ENCODE measurements at regions not wholly inside any gene's neighbourhood (a gene's known extent, or its start where the extent isn't known, plus 50 kb on each side); places are given as distances from the start of the nearest gene placed in this dataset.

DNA sequence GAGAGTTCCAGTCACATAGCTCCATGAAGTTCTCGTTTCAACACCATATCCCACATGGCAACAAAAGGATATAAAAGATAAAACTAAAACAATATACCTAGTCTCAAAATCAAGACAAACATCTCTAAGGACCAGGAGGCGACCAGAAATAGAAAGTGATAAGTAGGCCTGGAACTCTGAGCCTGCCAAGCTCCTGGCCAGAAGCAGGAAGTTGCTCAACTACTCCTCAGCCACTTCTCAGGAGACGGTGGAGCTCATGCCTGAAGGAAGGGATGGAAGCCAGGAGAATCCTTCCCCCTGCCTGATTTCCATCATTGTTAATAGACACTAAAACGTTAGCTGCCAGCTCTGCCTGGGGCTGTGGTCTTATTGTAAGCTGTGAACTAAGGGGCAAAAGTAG is 94.7 kb downstream of the DISP1 start:
- H4K20me1 ChIP-seq (replicated peaks; ENCODE audit: control insufficient read depth, insufficient read depth, low read length), result no peaks in the 10 kb centered on the region; the same call in 1 of the 2 replicates
- intact Hi-C loops (cut with micrococcal nuclease) (no loop called here), in situ Hi-C loops (cut with MboI) (no loop called here)
- H2AFZ ChIP-seq (ENCODE audit: low read depth, low read length), result no peak overlapping the region
- ATAC-seq (no peak), FAIRE-seq (no peak), DNase-seq (ENCODE audit: extremely low read depth in 1 of 4, low spot score in 3 of 4) (no peak)
- H3K9me3 ChIP-seq (replicated peaks; ENCODE audit: control insufficient read depth, insufficient read depth, low read depth, low read length), result no peaks in the 10 kb centered on the region
- H3K79me2 ChIP-seq (ENCODE audit: control insufficient read depth, insufficient read depth, low read length), result no peaks in the 10 kb centered on the region
- no peaks in the 10 kb centered on the region for H3K36me3 ChIP-seq (ENCODE audit: control insufficient read depth, insufficient read depth, low read length)
- no peak overlapping the region for H3K4me3 ChIP-seq
- no peak overlapping the region for H3K4me2 ChIP-seq (ENCODE audit: insufficient read depth, low read length)
- POLR2A ChIA-PET, result interaction anchor here (0.9 kb wide), 1 partner anchor 14 kb away, joined by 3 read pairs; no protein-coding TSS in a partner anchor
- H3K27me3 ChIP-seq (ENCODE audit: control insufficient read depth in 2 of 2, insufficient read depth in 2 of 2, low read length in 2 of 2), result no peaks in the 10 kb centered on the region
- H3K9me1 ChIP-seq (ENCODE audit: control insufficient read depth, insufficient read depth, low read length), result no peaks in the 10 kb centered on the region
- 0% methylated on average over 4 of the region's 4 CpGs for WGBS (ENCODE audit: insufficient coverage, low coverage, missing lambda C conversion rate)
- no TSS peak for BruUV-seq (replicated peaks)
- no peak overlapping the region for H3K9ac ChIP-seq (ENCODE audit: insufficient read depth in 1 of 2, low read depth in 2 of 2, low read length in 2 of 2)
- no peak for TF ChIP-seq TCF7 (IDR thresholded peaks at IDR 0.05; ENCODE audit: borderline replicate concordance)
- TF ChIP-seq HEY1 (CRISPR knock-in tag; IDR thresholded peaks at IDR 0.05; ENCODE audit: borderline replicate concordance), result no peak
- no peak for TF ChIP-seq PURB (CRISPR knock-in tag; IDR thresholded peaks at IDR 0.05; ENCODE audit: low read depth)
- TF ChIP-seq SIRT6 (IDR thresholded peaks at IDR 0.05; ENCODE audit: low read depth, low read length), result no peak
- TF ChIP-seq NR3C1 (CRISPR knock-in tag; IDR thresholded peaks at IDR 0.05), result no peak
- TF ChIP-seq, protein P1, sequence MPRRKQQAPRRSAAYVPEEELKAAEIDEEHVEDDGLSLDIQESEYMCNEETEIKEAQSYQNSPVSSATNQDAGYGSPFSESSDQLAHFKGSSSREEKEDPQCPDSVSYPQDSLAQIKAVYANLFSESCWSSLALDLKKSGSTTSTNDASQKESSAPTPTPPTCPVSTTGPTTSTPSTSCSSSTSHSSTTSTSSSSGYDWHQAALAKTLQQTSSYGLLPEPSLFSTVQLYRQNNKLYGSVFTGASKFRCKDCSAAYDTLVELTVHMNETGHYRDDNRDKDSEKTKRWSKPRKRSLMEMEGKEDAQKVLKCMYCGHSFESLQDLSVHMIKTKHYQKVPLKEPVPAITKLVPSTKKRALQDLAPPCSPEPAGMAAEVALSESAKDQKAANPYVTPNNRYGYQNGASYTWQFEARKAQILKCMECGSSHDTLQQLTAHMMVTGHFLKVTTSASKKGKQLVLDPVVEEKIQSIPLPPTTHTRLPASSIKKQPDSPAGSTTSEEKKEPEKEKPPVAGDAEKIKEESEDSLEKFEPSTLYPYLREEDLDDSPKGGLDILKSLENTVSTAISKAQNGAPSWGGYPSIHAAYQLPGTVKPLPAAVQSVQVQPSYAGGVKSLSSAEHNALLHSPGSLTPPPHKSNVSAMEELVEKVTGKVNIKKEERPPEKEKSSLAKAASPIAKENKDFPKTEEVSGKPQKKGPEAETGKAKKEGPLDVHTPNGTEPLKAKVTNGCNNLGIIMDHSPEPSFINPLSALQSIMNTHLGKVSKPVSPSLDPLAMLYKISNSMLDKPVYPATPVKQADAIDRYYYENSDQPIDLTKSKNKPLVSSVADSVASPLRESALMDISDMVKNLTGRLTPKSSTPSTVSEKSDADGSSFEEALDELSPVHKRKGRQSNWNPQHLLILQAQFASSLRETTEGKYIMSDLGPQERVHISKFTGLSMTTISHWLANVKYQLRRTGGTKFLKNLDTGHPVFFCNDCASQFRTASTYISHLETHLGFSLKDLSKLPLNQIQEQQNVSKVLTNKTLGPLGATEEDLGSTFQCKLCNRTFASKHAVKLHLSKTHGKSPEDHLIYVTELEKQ (CRISPR knock-in tag; IDR thresholded peaks at IDR 0.05), result no peak
- no peak for TF ChIP-seq EP300 (IDR thresholded peaks at IDR 0.05; ENCODE audit: low read length)
- TF ChIP-seq, protein P2, sequence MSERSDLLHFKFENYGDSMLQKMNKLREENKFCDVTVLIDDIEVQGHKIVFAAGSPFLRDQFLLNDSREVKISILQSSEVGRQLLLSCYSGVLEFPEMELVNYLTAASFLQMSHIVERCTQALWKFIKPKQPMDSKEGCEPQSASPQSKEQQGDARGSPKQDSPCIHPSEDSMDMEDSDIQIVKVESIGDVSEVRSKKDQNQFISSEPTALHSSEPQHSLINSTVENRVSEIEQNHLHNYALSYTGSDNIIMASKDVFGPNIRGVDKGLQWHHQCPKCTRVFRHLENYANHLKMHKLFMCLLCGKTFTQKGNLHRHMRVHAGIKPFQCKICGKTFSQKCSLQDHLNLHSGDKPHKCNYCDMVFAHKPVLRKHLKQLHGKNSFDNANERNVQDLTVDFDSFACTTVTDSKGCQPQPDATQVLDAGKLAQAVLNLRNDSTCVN (CRISPR knock-in tag; IDR thresholded peaks at IDR 0.05), result no peak
- TF ChIP-seq DACH1 (IDR thresholded peaks at IDR 0.05; ENCODE audit: partially characterized antibody), result no peak
- TF ChIP-seq, protein P3, sequence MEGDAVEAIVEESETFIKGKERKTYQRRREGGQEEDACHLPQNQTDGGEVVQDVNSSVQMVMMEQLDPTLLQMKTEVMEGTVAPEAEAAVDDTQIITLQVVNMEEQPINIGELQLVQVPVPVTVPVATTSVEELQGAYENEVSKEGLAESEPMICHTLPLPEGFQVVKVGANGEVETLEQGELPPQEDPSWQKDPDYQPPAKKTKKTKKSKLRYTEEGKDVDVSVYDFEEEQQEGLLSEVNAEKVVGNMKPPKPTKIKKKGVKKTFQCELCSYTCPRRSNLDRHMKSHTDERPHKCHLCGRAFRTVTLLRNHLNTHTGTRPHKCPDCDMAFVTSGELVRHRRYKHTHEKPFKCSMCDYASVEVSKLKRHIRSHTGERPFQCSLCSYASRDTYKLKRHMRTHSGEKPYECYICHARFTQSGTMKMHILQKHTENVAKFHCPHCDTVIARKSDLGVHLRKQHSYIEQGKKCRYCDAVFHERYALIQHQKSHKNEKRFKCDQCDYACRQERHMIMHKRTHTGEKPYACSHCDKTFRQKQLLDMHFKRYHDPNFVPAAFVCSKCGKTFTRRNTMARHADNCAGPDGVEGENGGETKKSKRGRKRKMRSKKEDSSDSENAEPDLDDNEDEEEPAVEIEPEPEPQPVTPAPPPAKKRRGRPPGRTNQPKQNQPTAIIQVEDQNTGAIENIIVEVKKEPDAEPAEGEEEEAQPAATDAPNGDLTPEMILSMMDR (IDR thresholded peaks at IDR 0.05 in 2 of 3, conservative IDR thresholded peaks at IDR 0.05 in 1 of 3; ENCODE audit: insufficient read depth in 2 of 3, low read depth in 1 of 3, low read length in 3 of 3), result no peak
- TF ChIP-seq ATF1 (CRISPR knock-in tag; IDR thresholded peaks at IDR 0.05), result no peak
- TF ChIP-seq ATF1 (tag; IDR thresholded peaks at IDR 0.05), result no peak
- no peak for TF ChIP-seq KDM2B (CRISPR knock-in tag; IDR thresholded peaks at IDR 0.05)
- no peak for TF ChIP-seq ZNF445 (CRISPR knock-in tag; IDR thresholded peaks at IDR 0.05; ENCODE audit: low read depth)
- TF ChIP-seq RNF2 (IDR thresholded peaks at IDR 0.05), result no peak
- TF ChIP-seq BRF1 (IDR thresholded peaks at IDR 0.05; ENCODE audit: borderline replicate concordance, extremely low read depth, insufficient read length), result no peak
- no peak overlapping the region for H3K27ac ChIP-seq (ENCODE audit: extremely low read depth, low read depth, low read length)
- no peaks in the 10 kb centered on the region; a peak in 1 of 5 replicates for H3K4me1 ChIP-seq (replicated peaks in 1 of 2; ENCODE audit: control insufficient read depth in 2 of 2, insufficient read depth in 2 of 2, low read length in 2 of 2)
- CTCF ChIA-PET (ENCODE audit: low intra/inter-chr PET ratio), result no interaction called here
